Activated CD4-positive, alpha-beta T cell treated with anti-CD3 and anti-CD28 coated beads, Interleukin-2, amount 50 U/mL, for 4 hours (primary cell): ENCODE measurements at regions not wholly inside any gene's neighbourhood (a gene's known extent, or its start where the extent isn't known, plus 50 kb on each side); places are given as distances from the start of the nearest gene placed in this dataset.

Source experiments
- DNase-seq, 2 experiments: peaks; one replicate each; pipeline ENCODE4 v3.0.0-alpha.2; 2020

- no peak for DNase-seq
These were observed 578.8 kb upstream of the PFKP start for GRCh38 chr10:2488446-2489005.

GRCh38 chr10:2487921-2488320, 579.4 kb upstream of the PFKP start:
- no peak for DNase-seq

- no peak for DNase-seq
These were observed 588.7 kb upstream of the PFKP start for GRCh38 chr10:2478656-2479055.

GRCh38 chr10:2476812-2477553, 590.4 kb upstream of the PFKP start:
- no peak for DNase-seq

- DNase-seq = no peak
These were observed 591.0 kb upstream of the PFKP start for GRCh38 chr10:2476218-2476811.

GRCh38 chr10:2475711-2476217, 591.6 kb upstream of the PFKP start:
- DNase-seq = no peak

GRCh38 chr10:2471811-2472210, 595.5 kb upstream of the PFKP start:
- no peak for DNase-seq

- no peak for DNase-seq
These were observed 597.5 kb upstream of the PFKP start for GRCh38 chr10:2469802-2470201.

GRCh38 chr10:2464483-2464882, 602.9 kb upstream of the PFKP start:
- no peak for DNase-seq

GRCh38 chr10:2463316-2463715, 604.0 kb upstream of the PFKP start:
- DNase-seq = no peak

GRCh38 chr10:2462581-2462980, 604.8 kb upstream of the PFKP start:
- DNase-seq = no peak

- DNase-seq = no peak
These were observed 606.5 kb upstream of the PFKP start for GRCh38 chr10:2460812-2461211.

- DNase-seq = no peak
These were observed 607.6 kb upstream of the PFKP start for GRCh38 chr10:2459713-2460112.

- DNase-seq = no peak
These were observed 610.5 kb upstream of the PFKP start for GRCh38 chr10:2456834-2457233.

GRCh38 chr10:2445370-2445769, 622.0 kb upstream of the PFKP start:
- DNase-seq = no peak

- no peak for DNase-seq
These were observed 627.4 kb upstream of the PFKP start for GRCh38 chr10:2439983-2440382.

- DNase-seq = no peak
These were observed 628.3 kb upstream of the PFKP start for GRCh38 chr10:2439000-2439399.

- DNase-seq = no peak
These were observed 629.0 kb upstream of the PFKP start for GRCh38 chr10:2438248-2438939.

GRCh38 chr10:2436933-2437332, 630.4 kb upstream of the PFKP start:
- no peak for DNase-seq

GRCh38 chr10:2431961-2432360, 635.4 kb upstream of the PFKP start:
- DNase-seq = no peak

GRCh38 chr10:2427412-2427811, 639.9 kb upstream of the PFKP start:
- DNase-seq = no peak

- DNase-seq = no peak
These were observed 642.0 kb upstream of the PFKP start for GRCh38 chr10:2425320-2425719.

GRCh38 chr10:2414562-2414961, 652.8 kb upstream of the PFKP start:
- no peak for DNase-seq

GRCh38 chr10:2414039-2414438, 653.3 kb upstream of the PFKP start:
- DNase-seq = no peak
